ENCODE measurements at regions not wholly inside any gene's neighbourhood (a gene's known extent, or its start where the extent isn't known, plus 50 kb on each side); places are given as distances from the start of the nearest gene placed in this dataset.

- TF ChIP-seq CTCF (IDR thresholded peaks at IDR 0.05) = no peak
- no peak for TF ChIP-seq POLR2A (IDR thresholded peaks at IDR 0.05)
Observed at GRCh38 chr14:40414386-40414785, 982.2 kb upstream of the FBXO33 start.
